GM19351 (cell line): ENCODE measurements at regions not wholly inside any gene's neighbourhood (a gene's known extent, or its start where the extent isn't known, plus 50 kb on each side); places are given as distances from the start of the nearest gene placed in this dataset.

Experiments
- ATAC-seq: cut with Tn5 transposase; IDR thresholded peaks from one replicate; pipeline ENCODE4 v1.9.1; 2021; ENCODE audit warnings: mild to moderate bottlenecking, moderate library complexity; ENCODE audit not compliant: unreplicated experiment

GRCh38 chr16:85971902-85972638 is 73.1 kb downstream of the IRF8 start:
- ATAC-seq, result no peak

GRCh38 chr16:85974428-85975375 is 75.7 kb downstream of the IRF8 start:
- no peak for ATAC-seq

- ATAC-seq, result no peak
Measured at GRCh38 chr16:85975451-85975981, 76.6 kb downstream of the IRF8 start.

- ATAC-seq, result no peak
Measured at GRCh38 chr16:85978291-85978775, 79.4 kb downstream of the IRF8 start.

GRCh38 chr16:85978976-85979375 is 80.0 kb downstream of the IRF8 start:
- no peak for ATAC-seq

GRCh38 chr16:85979605-85980004 is 80.6 kb downstream of the IRF8 start:
- no peak for ATAC-seq

- no peak for ATAC-seq
Measured at GRCh38 chr16:85980686-85981085, 81.7 kb downstream of the IRF8 start.

GRCh38 chr16:85981826-85982562 is 83.0 kb downstream of the IRF8 start:
- ATAC-seq, result no peak

- ATAC-seq, result no peak
Measured at GRCh38 chr16:85982563-85982939, 83.6 kb downstream of the IRF8 start.

- ATAC-seq, result no peak
Measured at GRCh38 chr16:85983064-85983463, 84.1 kb downstream of the IRF8 start.

- ATAC-seq, result no peak
Measured at GRCh38 chr16:85983606-85984230, 84.8 kb downstream of the IRF8 start.

- no peak for ATAC-seq
Measured at GRCh38 chr16:85984231-85984880, 85.4 kb downstream of the IRF8 start.

- ATAC-seq, result no peak
Measured at GRCh38 chr16:85984947-85985451, 86.0 kb downstream of the IRF8 start.

GRCh38 chr16:85986931-85987749 is 88.2 kb downstream of the IRF8 start:
- no peak for ATAC-seq

GRCh38 chr16:85987750-85988078 is 88.8 kb downstream of the IRF8 start:
- ATAC-seq, result no peak

- no peak for ATAC-seq
Measured at GRCh38 chr16:85988306-85988705, 89.3 kb downstream of the IRF8 start.

- peak; percentile 44 for ATAC-seq
Measured at GRCh38 chr16:85988723-85989313, 89.9 kb downstream of the IRF8 start.

GRCh38 chr16:85989376-85989775 is 90.4 kb downstream of the IRF8 start:
- ATAC-seq, result no peak
